ENCODE measurements at regions not wholly inside any gene's neighbourhood (a gene's known extent, or its start where the extent isn't known, plus 50 kb on each side); places are given as distances from the start of the nearest gene placed in this dataset.
"Not testable (repeated sequence)": the region's sequence is repeated elsewhere in the genome, so short reads cannot be mapped to it uniquely, and the experiment has no call there.

GRCh38 chr11:82041764-82042163 lies 691.9 kb downstream of the FAM181B start:
- ChIA-PET POLR2A (no interaction called here), CTCF (no interaction called here)
- Mint-ChIP-seq H3K4me3 (ENCODE audit: unreplicated experiment) (no peak overlapping the region), H3K36me3 (ENCODE audit: insufficient read depth, unreplicated experiment) (no peaks in the 10 kb centered on the region), H3K27me3 (ENCODE audit: insufficient read depth, unreplicated experiment) (peaks cover 12% of the 10 kb centered on the region), H3K4me1 (ENCODE audit: insufficient read depth, unreplicated experiment) (no peaks in the 10 kb centered on the region), H3K9me3 (ENCODE audit: unreplicated experiment) (no peaks in the 10 kb centered on the region), H3K27ac (ENCODE audit: low read depth, unreplicated experiment) (no peak overlapping the region)
- intact Hi-C loops (cut with micrococcal nuclease): no loop called here
- BruUV-seq (replicated peaks): no TSS peak
- no peak for DNase-seq (ENCODE audit: unreplicated experiment)
- no peak for TF ChIP-seq CTCF (IDR thresholded peaks at IDR 0.05; ENCODE audit: unreplicated experiment)

- Mint-ChIP-seq H3K9me3 (ENCODE audit: unreplicated experiment) (no peaks in the 10 kb centered on the region), H3K4me1 (ENCODE audit: insufficient read depth, unreplicated experiment) (no peaks in the 10 kb centered on the region), H3K36me3 (ENCODE audit: insufficient read depth, unreplicated experiment) (no peaks in the 10 kb centered on the region), H3K27ac (ENCODE audit: low read depth, unreplicated experiment) (no peak overlapping the region), H3K4me3 (ENCODE audit: unreplicated experiment) (no peak overlapping the region), H3K27me3 (ENCODE audit: insufficient read depth, unreplicated experiment) (peaks cover 48% of the 10 kb centered on the region)
- intact Hi-C loops (cut with micrococcal nuclease): loop anchor here (1.0 kb wide), 1 partner anchor 394 kb away; no protein-coding TSS in a partner anchor
- BruUV-seq (replicated peaks): no TSS peak
- ChIA-PET POLR2A (interaction anchor here (0.7 kb wide), 1 partner anchor 15 kb away, joined by 5 read pairs; no protein-coding TSS in a partner anchor), CTCF (interaction anchor here (0.7 kb wide), 1 partner anchor 424 kb away, joined by 6 read pairs; no protein-coding TSS in a partner anchor)
- TF ChIP-seq CTCF (IDR thresholded peaks at IDR 0.05; ENCODE audit: unreplicated experiment): no peak
- peak; percentile 5 for DNase-seq (ENCODE audit: unreplicated experiment)
These were observed 695.5 kb downstream of the FAM181B start for GRCh38 chr11:82038154-82038553.

- Mint-ChIP-seq H3K27me3 (ENCODE audit: insufficient read depth, unreplicated experiment) (peaks cover 55% of the 10 kb centered on the region), H3K36me3 (ENCODE audit: insufficient read depth, unreplicated experiment) (no peaks in the 10 kb centered on the region), H3K9me3 (ENCODE audit: unreplicated experiment) (no peaks in the 10 kb centered on the region), H3K4me3 (ENCODE audit: unreplicated experiment) (no peak overlapping the region), H3K4me1 (ENCODE audit: insufficient read depth, unreplicated experiment) (no peaks in the 10 kb centered on the region), H3K27ac (ENCODE audit: low read depth, unreplicated experiment) (no peak overlapping the region)
- BruUV-seq (replicated peaks): no TSS peak
- TF ChIP-seq CTCF (IDR thresholded peaks at IDR 0.05; ENCODE audit: unreplicated experiment): no peak
- intact Hi-C loops (cut with micrococcal nuclease): no loop called here
- CTCF ChIA-PET: interaction anchor here (0.6 kb wide), 1 partner anchor 12 kb away, joined by 3 read pairs; no protein-coding TSS in a partner anchor
- DNase-seq (ENCODE audit: unreplicated experiment): no peak
- POLR2A ChIA-PET: no interaction called here
These were observed 699.1 kb downstream of the FAM181B start for GRCh38 chr11:82034527-82034926.

DNA sequence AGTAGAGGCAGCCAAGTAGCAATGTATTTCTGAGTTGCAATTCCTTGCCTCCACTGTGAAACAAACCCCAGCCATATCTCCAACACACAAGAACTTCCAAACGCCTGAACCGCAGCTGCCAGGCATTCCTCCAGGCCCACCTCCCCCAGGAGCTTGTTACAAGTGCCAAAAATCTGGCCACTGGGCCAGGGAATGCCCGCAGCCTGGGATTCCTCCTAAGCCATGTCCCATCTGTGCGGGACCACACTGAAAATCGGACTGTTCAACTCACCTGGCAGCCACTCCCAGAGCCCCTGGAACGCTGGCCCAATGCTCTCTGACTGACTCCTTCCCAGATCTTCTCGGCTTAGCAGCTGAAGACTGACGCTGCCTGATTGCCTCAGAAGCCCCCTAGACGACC lies 706.3 kb downstream of the FAM181B start:
- CTCF ChIA-PET: interaction anchor here (0.7 kb wide), 1 partner anchor 51 kb away, joined by 3 read pairs; no protein-coding TSS in a partner anchor
- DNase-seq (ENCODE audit: unreplicated experiment); H3K27me3 Mint-ChIP-seq (ENCODE audit: insufficient read depth, unreplicated experiment); H3K9me3 Mint-ChIP-seq (ENCODE audit: unreplicated experiment); H3K4me3 Mint-ChIP-seq (ENCODE audit: unreplicated experiment); intact Hi-C loops (cut with micrococcal nuclease); H3K4me1 Mint-ChIP-seq (ENCODE audit: insufficient read depth, unreplicated experiment); H3K36me3 Mint-ChIP-seq (ENCODE audit: insufficient read depth, unreplicated experiment); BruUV-seq (replicated peaks); H3K27ac Mint-ChIP-seq (ENCODE audit: low read depth, unreplicated experiment); POLR2A ChIA-PET: not testable (repeated sequence)

DNA sequence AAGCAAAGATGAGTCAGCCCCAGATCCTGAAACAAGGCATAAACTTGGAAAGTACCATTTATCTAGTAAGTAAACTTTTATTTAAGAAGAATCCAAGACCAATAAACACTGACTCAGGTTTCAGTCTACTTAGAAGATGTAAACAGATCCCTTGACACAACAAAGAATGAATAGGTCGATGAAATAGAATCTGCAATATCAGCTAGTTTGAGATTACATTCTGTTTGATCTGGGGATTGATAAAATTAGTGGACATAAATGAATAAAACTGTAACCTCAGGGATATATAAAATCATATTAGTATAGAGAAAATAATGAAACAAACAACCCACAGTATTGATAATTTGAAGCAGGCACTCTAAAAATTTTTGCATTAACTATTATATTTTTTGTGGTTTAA lies 708.9 kb downstream of the FAM181B start:
- BruUV-seq (replicated peaks): no TSS peak
- ChIA-PET CTCF (no interaction called here), POLR2A (no interaction called here)
- no peaks in the 10 kb centered on the region for H3K9me3 Mint-ChIP-seq (ENCODE audit: unreplicated experiment)
- H3K27ac Mint-ChIP-seq (ENCODE audit: low read depth, unreplicated experiment): no peak overlapping the region
- DNase-seq (ENCODE audit: unreplicated experiment): no peak
- H3K27me3 Mint-ChIP-seq (ENCODE audit: insufficient read depth, unreplicated experiment): peaks cover 31% of the 10 kb centered on the region
- H3K4me3 Mint-ChIP-seq (ENCODE audit: unreplicated experiment): no peak overlapping the region
- no peaks in the 10 kb centered on the region for H3K4me1 Mint-ChIP-seq (ENCODE audit: insufficient read depth, unreplicated experiment)
- H3K36me3 Mint-ChIP-seq (ENCODE audit: insufficient read depth, unreplicated experiment): no peaks in the 10 kb centered on the region
- intact Hi-C loops (cut with micrococcal nuclease): no loop called here
- no peak for TF ChIP-seq CTCF (IDR thresholded peaks at IDR 0.05; ENCODE audit: unreplicated experiment)

Data from MCF 10A (cell line).